ENCODE measurements at regions not wholly inside any gene's neighbourhood (a gene's known extent, or its start where the extent isn't known, plus 50 kb on each side); places are given as distances from the start of the nearest gene placed in this dataset.
"Not testable (repeated sequence)": the region's sequence is repeated elsewhere in the genome, so short reads cannot be mapped to it uniquely, and the experiment has no call there.

- Histone ChIP-seq H3K27me3 (replicated peaks; ENCODE audit: insufficient read depth) (no peaks in the 10 kb centered on the region), H3K27ac (no peak overlapping the region), H3K36me3 (no peaks in the 10 kb centered on the region), H3K9me3 (no peaks in the 10 kb centered on the region), H3K4me3 (no peak overlapping the region), H3K4me1 (replicated peaks) (no peaks in the 10 kb centered on the region)
- WGBS: 72% methylated on average over 2 of the region's 2 CpGs
- DNase-seq (ENCODE audit: low spot score): no peak
- TF ChIP-seq POLR2AphosphoS5 (IDR thresholded peaks at IDR 0.05): no peak
- TF ChIP-seq, protein P1, sequence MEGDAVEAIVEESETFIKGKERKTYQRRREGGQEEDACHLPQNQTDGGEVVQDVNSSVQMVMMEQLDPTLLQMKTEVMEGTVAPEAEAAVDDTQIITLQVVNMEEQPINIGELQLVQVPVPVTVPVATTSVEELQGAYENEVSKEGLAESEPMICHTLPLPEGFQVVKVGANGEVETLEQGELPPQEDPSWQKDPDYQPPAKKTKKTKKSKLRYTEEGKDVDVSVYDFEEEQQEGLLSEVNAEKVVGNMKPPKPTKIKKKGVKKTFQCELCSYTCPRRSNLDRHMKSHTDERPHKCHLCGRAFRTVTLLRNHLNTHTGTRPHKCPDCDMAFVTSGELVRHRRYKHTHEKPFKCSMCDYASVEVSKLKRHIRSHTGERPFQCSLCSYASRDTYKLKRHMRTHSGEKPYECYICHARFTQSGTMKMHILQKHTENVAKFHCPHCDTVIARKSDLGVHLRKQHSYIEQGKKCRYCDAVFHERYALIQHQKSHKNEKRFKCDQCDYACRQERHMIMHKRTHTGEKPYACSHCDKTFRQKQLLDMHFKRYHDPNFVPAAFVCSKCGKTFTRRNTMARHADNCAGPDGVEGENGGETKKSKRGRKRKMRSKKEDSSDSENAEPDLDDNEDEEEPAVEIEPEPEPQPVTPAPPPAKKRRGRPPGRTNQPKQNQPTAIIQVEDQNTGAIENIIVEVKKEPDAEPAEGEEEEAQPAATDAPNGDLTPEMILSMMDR (IDR thresholded peaks at IDR 0.05): no peak
- TF ChIP-seq POLR2A (IDR thresholded peaks at IDR 0.05): no peak
- intact Hi-C loops (cut with DNase I): no loop called here
These were observed 186.7 kb downstream of the LARP7 start for GRCh38 chr4:112823606-112824005.

DNA sequence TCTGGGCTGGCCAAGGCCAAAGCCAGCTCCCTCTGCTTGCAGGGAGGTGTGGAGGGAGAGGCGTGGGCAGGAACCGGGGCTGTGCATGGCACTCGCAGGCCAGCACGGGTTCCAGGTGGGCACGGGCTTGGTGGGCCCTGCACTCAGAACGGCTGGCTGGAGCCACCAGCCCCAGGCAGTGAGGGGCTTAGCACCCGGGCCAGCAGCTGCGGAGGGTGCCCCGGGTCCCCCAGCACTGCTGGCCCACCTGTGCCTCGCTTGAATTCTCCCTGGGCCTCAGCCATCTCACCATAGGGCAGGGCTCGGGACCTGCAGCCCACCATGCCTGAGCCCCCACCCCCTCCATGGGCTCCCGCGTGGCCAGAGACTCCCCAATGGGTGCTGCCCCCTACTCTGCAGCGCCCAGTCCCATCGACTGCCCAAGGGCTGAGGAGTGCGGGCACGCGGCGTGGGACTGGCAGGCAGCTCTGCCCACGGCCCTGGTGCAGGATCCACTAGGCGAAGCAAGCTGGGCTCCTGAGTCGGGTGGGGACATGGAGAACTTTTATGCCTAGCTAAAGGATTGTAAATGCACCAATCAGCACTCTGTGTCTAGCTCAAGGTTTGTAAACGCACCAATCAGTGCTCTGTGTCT is 193.9 kb downstream of the LARP7 start:
- H3K4me3 ChIP-seq: no peak overlapping the region
- TF ChIP-seq, protein P1 (IDR thresholded peaks at IDR 0.05): no peak
- TF ChIP-seq POLR2A (IDR thresholded peaks at IDR 0.05): no peak
- H3K4me1 ChIP-seq (replicated peaks): no peaks in the 10 kb centered on the region
- no peaks in the 10 kb centered on the region for H3K9me3 ChIP-seq
- H3K27me3 ChIP-seq (replicated peaks; ENCODE audit: insufficient read depth): no peaks in the 10 kb centered on the region
- intact Hi-C loops (cut with DNase I): no loop called here
- no peaks in the 10 kb centered on the region for H3K36me3 ChIP-seq
- WGBS: 97% methylated on average over 21 of the region's 23 CpGs
- H3K27ac ChIP-seq: no peak overlapping the region
- DNase-seq (ENCODE audit: low spot score): no peak

GRCh38 chr4:112832493-112832892 is 195.6 kb downstream of the LARP7 start:
- Histone ChIP-seq H3K4me1 (replicated peaks) (no peaks in the 10 kb centered on the region), H3K4me3 (no peak overlapping the region), H3K9me3 (no peaks in the 10 kb centered on the region), H3K27me3 (replicated peaks; ENCODE audit: insufficient read depth) (no peaks in the 10 kb centered on the region), H3K27ac (no peak overlapping the region), H3K36me3 (no peaks in the 10 kb centered on the region)
- DNase-seq (ENCODE audit: low spot score): no peak
- intact Hi-C loops (cut with DNase I): no loop called here
- TF ChIP-seq, protein P1 (IDR thresholded peaks at IDR 0.05): no peak
- TF ChIP-seq POLR2AphosphoS5 (IDR thresholded peaks at IDR 0.05) (no peak), POLR2A (IDR thresholded peaks at IDR 0.05) (no peak)

DNA sequence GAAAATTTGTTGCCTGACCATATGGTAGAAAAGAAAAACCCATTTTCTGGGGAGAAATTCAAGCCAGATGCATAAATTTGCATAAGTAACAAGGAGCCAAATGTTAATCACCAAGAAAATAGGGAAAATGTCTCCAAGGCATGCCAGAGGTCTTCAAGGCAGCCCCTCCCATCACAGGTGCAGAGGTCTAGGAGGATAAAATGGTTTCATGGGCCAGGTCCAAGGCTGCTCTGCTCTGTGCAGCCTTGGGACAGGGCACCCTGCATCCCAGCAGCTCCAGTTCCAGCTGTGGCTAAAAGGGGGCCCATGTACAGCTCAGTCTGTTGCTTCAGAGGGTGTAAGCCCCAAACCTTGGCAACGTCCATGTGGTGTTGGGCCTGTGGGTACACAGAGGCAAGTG is 200.0 kb downstream of the LARP7 start:
- Histone ChIP-seq H3K27ac (no peak overlapping the region), H3K4me1 (replicated peaks) (no peaks in the 10 kb centered on the region), H3K36me3 (no peaks in the 10 kb centered on the region), H3K4me3 (no peak overlapping the region), H3K27me3 (replicated peaks; ENCODE audit: insufficient read depth) (no peaks in the 10 kb centered on the region), H3K9me3 (no peaks in the 10 kb centered on the region)
- intact Hi-C loops (cut with DNase I): no loop called here
- DNase-seq (ENCODE audit: low spot score): no peak
- 67% methylated on average over 1 of the region's 1 CpG for WGBS
- TF ChIP-seq POLR2AphosphoS5 (IDR thresholded peaks at IDR 0.05) (no peak), POLR2A (IDR thresholded peaks at IDR 0.05) (no peak)
- TF ChIP-seq, protein P1 (IDR thresholded peaks at IDR 0.05): no peak

DNA sequence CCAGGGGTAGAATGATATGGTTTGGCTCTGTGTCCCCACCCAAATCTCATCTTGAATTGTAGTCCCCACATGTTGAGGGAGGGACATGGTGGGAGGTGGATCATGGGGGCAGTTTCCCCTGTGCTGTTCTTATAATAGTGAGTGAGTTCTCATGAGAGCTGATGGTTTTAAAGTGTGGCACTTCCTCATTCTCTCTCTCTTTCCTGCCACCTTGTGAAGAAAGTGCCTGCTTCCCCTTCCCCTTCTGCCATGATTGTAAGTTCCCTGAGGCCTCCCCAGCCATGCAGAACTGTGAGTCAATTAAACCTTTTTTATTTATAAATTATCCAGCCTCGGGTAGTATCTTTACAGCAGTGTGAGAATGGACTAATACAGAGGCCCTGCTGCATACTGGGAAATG is 201.1 kb downstream of the LARP7 start:
- H3K36me3 ChIP-seq; H3K27me3 ChIP-seq (replicated peaks; ENCODE audit: insufficient read depth); intact Hi-C loops (cut with DNase I); H3K4me3 ChIP-seq; H3K4me1 ChIP-seq (replicated peaks); DNase-seq (ENCODE audit: low spot score); H3K9me3 ChIP-seq; H3K27ac ChIP-seq: not testable (repeated sequence)
- WGBS: 68% methylated on average over 1 of the region's 1 CpG

Measured in prostate gland (tissue), 2 donors.